ENCODE measurements at regions not wholly inside any gene's neighbourhood (a gene's known extent, or its start where the extent isn't known, plus 50 kb on each side); places are given as distances from the start of the nearest gene placed in this dataset.

DNA sequence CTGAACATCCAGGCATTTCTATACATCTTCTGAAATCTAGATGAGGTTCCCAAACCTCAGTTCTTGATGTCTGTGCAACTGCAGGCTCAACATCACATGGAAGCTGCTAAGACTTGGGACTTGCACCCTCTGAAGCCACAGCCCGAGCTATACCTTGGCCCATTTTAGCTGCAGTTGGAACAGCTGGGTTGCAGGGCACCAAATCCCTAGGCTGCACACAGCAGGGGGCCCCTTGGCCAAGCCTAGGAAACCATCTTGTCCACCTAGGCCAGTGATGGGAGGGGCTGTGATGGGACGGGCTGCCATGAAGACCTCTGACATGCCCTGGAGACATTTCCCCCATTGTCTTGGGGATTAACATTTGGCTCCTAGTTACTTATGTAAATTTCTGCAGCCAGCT lies 415.8 kb upstream of the SUCLG2 start:
- H3K36me3 ChIP-seq, result no peaks in the 10 kb centered on the region
- no CpG with 5 or more reads among the region's 2 CpGs for WGBS
- no peaks in the 10 kb centered on the region for H3K27me3 ChIP-seq
- no peak overlapping the region for H3K27ac ChIP-seq (replicated peaks in 1 of 4)
- no peaks in the 10 kb centered on the region for H3K4me1 ChIP-seq
- intact Hi-C loops (cut with DNase I), result no loop called here
- DNase-seq (ENCODE audit: extremely low spot score), result no peak
- TF ChIP-seq CTCF (IDR thresholded peaks at IDR 0.05), result no peak
- peaks cover 0 to 22% (median 6%) of the 10 kb centered on the region in 4 donors for H3K9me3 ChIP-seq
- H3K4me3 ChIP-seq, result no peak overlapping the region

DNA sequence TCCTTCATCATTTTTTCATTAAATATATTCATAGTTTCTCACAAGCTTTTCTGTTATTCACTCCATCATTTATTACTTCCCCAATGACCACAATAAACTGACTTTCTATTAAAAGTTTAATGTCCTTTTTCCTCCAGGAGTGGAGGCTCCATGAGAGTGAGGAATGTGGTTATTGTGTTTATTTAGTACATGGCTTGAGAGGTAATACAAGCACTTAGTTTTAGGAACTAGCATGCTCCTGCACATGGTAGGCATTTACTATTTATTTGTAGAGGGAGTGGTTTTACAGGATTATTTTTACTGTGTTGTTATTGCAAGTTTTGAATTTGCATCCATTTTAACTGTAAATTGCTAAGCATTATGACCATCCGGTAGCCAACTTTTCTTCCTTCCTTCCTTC lies 412.9 kb upstream of the SUCLG2 start:
- no peaks in the 10 kb centered on the region for H3K4me1 ChIP-seq
- TF ChIP-seq POLR2A (IDR thresholded peaks at IDR 0.05; ENCODE audit: low read depth) (no peak), POLR2AphosphoS5 (IDR thresholded peaks at IDR 0.05) (no peak), EP300 (IDR thresholded peaks at IDR 0.05) (no peak), CTCF (IDR thresholded peaks at IDR 0.05) (no peak)
- H3K27me3 ChIP-seq, result no peaks in the 10 kb centered on the region
- DNase-seq (ENCODE audit: extremely low spot score), result no peak
- intact Hi-C loops (cut with DNase I), result no loop called here
- WGBS, result 89% methylated on average over 1 of the region's 1 CpG
- H3K27ac ChIP-seq (replicated peaks in 1 of 4), result no peak overlapping the region
- H3K9me3 ChIP-seq, result peaks cover 0 to 22% (median 6%) of the 10 kb centered on the region in 4 donors
- no peaks in the 10 kb centered on the region for H3K36me3 ChIP-seq
- no peak overlapping the region for H3K4me3 ChIP-seq

DNA sequence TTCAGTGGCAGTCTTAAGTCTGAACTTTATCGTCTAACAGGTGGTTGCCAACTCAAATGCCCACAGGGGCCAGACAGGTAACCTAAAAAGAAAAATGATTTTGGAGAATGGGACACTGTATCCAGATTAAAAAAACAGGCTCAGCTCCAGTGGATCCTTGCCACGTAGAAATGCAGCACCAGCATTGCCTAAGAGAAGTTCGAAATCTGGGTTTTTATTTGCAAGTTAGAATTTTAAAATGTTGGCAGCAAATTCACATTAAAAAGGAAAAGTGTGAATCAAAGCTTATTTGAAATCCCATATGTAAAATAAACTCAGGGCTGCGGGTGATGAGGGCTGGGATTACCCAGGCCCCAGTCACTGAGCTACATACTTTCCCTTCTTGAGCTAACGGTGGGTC lies 408.5 kb upstream of the SUCLG2 start:
- DNase-seq (ENCODE audit: extremely low spot score), result no peak
- no peaks in the 10 kb centered on the region for H3K4me1 ChIP-seq
- no peak overlapping the region for H3K4me3 ChIP-seq
- no peak for TF ChIP-seq EP300 (IDR thresholded peaks at IDR 0.05)
- 62% methylated on average over 5 of the region's 5 CpGs for WGBS
- H3K36me3 ChIP-seq, result no peaks in the 10 kb centered on the region
- intact Hi-C loops (cut with DNase I), result no loop called here
- H3K27me3 ChIP-seq, result no peaks in the 10 kb centered on the region
- no peaks in the 10 kb centered on the region for H3K9me3 ChIP-seq
- H3K27ac ChIP-seq (replicated peaks in 1 of 4), result no peak overlapping the region

DNA sequence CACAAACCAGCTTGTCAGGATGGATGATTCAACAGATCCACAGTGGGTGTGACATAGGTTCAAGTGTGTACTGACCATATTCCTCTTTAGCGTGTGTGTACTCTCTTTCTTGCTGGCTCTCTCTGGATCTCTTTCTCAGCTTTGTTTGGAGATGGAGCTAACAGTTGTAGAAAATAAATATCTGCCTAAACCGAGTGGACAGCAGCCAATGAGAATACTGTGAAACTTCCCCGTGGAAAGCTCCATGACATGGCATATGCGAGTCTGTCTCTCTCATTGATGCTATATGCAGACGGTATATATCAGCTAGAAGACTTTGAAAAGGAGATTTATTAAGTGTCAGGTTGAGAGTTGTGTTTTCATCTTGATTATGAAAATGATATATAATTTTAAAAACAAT lies 406.5 kb upstream of the SUCLG2 start:
- TF ChIP-seq EP300 (IDR thresholded peaks at IDR 0.05) (no peak), POLR2AphosphoS5 (IDR thresholded peaks at IDR 0.05) (no peak), POLR2A (IDR thresholded peaks at IDR 0.05; ENCODE audit: low read depth) (no peak), CTCF (IDR thresholded peaks at IDR 0.05) (no peak)
- intact Hi-C loops (cut with DNase I), result no loop called here
- H3K36me3 ChIP-seq, result no peaks in the 10 kb centered on the region
- DNase-seq (ENCODE audit: extremely low spot score), result no peak
- no peaks in the 10 kb centered on the region for H3K9me3 ChIP-seq
- no peak overlapping the region for H3K4me3 ChIP-seq
- H3K27ac ChIP-seq (replicated peaks in 1 of 4), result no peak overlapping the region
- 44% methylated on average over 5 of the region's 5 CpGs for WGBS
- no peaks in the 10 kb centered on the region for H3K4me1 ChIP-seq
- H3K27me3 ChIP-seq, result no peaks in the 10 kb centered on the region

DNA sequence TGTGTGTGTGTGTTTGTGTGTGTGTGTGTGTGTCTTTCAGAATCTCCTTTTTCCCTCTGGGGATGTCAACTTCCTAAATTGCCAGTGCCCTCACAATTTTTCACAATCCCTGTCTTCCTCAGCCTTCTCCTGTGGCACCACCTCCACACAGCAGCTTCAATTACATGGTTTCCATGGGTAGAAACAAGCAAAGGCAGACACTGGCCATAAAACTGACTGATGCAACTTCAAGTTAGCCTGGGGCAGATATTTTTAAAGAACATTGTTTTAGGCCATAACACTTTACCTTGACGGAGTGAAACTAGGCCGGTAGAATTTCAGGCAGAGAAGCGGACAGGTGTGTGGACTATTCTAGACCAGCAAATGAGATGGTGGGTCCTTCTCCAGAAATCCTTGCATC lies 405.8 kb upstream of the SUCLG2 start:
- Histone ChIP-seq H3K27me3 (no peaks in the 10 kb centered on the region), H3K9me3 (no peaks in the 10 kb centered on the region), H3K4me1 (no peaks in the 10 kb centered on the region), H3K36me3 (no peaks in the 10 kb centered on the region), H3K27ac (replicated peaks in 1 of 4) (no peak overlapping the region), H3K4me3 (no peak overlapping the region)
- intact Hi-C loops (cut with DNase I), result no loop called here
- TF ChIP-seq CTCF (IDR thresholded peaks at IDR 0.05), result no peak
- TF ChIP-seq EP300 (IDR thresholded peaks at IDR 0.05), result no peak
- no peak for TF ChIP-seq POLR2A (IDR thresholded peaks at IDR 0.05; ENCODE audit: low read depth)
- TF ChIP-seq POLR2AphosphoS5 (IDR thresholded peaks at IDR 0.05), result no peak
- 63% methylated on average over 3 of the region's 3 CpGs for WGBS
- no peak for DNase-seq (ENCODE audit: extremely low spot score)
